GM21515 (cell line): ENCODE measurements at regions not wholly inside any gene's neighbourhood (a gene's known extent, or its start where the extent isn't known, plus 50 kb on each side); places are given as distances from the start of the nearest gene placed in this dataset.
"Not testable (repeated sequence)": the region's sequence is repeated elsewhere in the genome, so short reads cannot be mapped to it uniquely, and the experiment has no call there.

Experiments used
- ATAC-seq: cut with Tn5 transposase; IDR thresholded peaks from one replicate; pipeline ENCODE4 v1.9.1; 2021; ENCODE audit not compliant: unreplicated experiment

DNA sequence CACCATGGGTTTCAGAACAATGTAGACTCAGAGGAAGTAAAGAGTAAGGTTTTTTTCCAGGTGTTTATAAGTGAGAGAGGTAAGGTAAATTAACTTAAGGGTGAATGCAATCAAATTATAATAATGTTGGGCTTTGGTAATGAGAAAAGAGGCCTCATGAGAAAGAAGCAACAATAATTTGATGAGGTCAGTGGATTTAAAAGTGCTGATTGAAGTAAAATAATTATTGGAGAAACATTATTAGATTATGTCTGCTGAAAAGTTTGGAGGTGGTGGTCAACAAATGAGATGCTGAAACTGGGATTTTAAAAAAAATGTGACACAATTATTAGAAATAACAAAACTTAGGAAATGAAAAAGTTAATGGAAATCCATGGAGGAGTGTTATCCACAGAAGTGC, 187.4 kb upstream of the BRINP3 start:
- ATAC-seq: no peak

DNA sequence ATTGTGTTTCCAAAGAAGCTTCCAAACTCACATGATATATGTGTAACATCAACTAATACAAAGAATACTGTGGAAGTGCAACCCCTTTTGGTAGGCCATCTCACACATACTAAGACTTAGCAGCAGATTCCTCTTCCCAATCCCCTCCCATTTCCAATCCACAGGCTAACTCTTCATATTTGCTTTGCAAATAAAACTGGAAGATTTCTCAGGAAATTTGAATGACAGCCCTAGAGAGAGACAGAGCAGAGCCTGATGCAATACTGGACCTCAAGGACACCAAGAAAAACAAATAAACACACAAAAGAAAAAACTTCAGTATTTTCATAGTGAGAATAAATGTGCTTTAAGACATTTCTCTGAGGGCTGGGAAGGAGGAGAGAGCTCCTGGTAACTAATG, 190.2 kb upstream of the BRINP3 start:
- no peak for ATAC-seq

DNA sequence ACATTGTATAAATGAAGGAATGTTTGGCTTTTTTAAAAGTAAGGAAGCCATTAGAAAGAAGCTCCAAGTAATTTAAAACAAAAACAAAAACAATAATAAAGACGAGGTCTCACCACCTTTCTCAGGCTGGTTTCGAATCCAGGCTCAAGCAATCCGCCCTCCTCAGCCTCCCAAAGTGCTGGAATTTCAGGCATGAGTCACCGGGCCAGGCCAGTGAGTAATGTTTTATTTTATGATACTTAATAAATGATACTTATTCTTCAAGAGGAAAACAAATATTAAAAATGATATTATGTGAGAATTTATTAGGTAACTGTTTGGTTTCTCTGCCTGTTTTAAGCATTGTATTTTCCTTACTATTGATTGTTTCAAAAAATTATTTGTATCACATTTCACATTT, 201.4 kb upstream of the BRINP3 start:
- ATAC-seq: no peak

DNA sequence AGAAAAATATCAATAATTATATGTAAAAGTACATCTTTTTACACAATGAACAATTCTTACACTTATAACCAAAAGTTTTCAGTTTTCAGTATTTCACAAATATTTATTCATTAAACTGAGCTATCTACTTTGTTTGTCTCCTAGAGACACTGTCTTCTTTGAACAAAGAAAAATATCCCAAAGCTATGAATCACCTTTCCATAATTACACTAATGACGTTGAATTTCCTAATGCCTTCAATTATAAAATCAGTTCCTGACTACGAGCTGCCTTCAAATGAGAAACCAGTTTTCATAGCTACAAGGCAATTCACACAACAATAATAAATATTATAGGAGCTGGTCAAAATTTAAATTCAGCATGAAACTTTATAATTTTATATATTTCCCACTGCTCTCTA, 201.8 kb upstream of the BRINP3 start:
- ATAC-seq: no peak

DNA sequence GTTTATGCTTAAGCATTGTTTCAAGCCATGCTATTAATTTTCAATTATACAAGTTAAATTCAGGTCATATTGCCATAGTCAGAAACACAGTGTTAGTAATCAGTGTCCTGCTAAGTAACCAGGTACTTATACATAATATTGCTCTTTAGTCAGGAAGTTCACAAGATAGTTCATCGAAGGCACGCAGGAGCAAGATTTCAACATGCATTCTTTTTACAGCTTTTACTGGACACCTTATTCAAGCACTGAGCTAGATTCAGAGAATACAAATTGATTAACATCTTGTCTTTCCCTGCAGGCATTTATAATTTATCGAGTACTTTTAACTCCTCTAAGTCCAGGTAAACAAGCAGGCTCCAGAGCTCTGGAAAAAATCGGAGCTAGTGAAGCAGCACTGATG, 202.3 kb upstream of the BRINP3 start:
- ATAC-seq: no peak

DNA sequence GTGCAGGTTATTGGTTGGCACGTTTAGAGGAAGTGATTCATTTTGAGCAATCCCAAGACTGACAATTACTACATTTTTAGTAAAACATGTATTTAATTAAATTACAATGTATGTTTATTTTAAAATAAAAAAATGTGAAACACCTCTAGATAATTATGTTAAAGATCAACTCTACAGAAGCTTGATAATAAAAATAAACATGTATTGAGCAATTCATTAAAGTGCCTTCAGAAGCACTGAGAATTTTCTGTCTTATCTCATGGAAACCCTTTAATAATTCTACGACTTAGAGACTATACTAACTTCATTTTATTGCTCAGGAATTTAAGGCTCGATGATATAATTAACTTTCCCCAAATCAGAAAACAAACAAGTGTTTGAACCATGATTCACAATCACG, 208.0 kb upstream of the BRINP3 start:
- no peak for ATAC-seq

DNA sequence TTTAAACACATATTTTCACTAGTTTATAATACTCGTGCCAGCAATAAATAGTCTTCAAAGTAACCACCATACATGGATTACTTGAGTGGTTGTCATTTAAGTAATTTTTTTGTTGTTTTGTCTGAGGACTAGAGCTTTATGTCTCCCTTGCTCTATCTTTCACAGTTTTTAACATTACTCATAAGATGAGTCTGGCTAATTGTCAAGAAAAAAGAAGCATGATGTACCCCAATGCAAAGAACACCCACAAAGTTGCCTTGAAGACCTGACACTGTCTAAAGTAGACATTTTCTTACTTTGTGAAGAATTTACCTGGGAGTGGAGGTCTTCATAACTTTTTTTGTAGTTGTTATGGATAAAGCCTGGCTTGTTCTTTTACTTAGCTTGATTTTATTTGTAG, 210.4 kb upstream of the BRINP3 start:
- no peak for ATAC-seq

DNA sequence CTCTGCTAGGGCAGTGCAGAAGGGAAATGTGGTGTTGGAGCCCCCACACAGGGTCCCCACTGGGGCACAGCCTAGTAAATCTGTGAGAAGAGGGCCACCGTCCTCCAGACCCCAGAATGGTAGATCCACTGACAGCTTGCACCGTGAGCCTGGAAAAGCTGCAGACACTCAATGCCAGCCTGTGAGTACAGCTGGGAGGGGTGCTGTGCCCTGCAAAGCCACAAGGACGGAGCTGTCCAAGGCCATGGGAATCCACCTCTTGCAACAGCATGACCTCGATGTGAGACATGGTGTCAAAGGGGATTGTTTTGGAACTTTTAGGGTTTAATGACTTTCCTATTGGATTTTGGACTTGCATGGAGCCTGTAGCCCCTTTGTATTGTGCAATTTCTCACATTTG, 220.8 kb upstream of the BRINP3 start:
- not testable (repeated sequence) for ATAC-seq

DNA sequence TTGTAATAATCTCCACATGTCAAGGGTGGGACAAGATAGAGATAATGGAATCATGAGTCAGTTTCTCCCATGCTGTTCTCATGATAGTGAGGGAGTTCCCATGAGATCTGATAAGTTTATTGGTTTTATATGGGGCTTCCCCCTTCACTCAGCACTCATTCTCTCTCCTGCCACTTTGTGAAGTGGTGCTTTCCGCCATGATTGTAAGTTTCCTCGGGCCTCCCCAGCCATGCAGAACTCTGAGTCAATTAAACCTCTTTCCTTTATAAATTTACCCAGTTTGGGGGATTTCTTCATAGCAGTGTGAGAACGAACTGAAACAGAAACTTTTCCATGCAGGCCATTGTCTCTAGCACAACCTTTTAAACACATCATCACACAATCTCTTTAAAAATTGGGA, 221.5 kb upstream of the BRINP3 start:
- no peak for ATAC-seq

DNA sequence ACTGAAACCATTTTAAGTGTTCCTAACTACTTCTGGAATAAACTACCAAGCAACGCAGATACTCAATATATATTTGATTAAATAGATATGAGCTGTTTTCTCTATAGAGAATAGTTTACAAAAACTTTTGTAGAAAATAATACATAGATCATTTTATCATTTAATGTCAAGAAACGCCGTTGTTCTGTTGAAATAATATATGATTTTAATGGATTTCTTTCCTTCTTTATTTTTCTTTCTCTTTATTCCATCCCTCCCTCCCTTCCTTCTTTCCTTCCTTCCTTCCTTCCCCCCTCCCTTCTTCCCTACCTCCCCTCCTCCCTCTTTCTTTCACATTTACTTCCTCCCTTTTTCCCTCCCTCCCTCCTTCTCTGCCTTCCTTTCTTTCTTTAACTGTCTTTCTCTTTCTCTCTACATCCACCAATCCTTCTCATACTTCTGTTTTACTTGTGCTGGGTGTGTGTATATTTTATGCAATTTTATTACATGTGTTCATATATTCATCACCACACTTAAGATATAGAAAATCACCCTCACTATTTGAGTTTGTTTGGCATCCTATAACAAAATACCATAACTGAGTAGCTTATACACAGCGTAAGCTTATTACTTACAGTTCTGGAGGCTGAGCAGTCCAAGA, 230.9 kb upstream of the BRINP3 start:
- no peak for ATAC-seq

DNA sequence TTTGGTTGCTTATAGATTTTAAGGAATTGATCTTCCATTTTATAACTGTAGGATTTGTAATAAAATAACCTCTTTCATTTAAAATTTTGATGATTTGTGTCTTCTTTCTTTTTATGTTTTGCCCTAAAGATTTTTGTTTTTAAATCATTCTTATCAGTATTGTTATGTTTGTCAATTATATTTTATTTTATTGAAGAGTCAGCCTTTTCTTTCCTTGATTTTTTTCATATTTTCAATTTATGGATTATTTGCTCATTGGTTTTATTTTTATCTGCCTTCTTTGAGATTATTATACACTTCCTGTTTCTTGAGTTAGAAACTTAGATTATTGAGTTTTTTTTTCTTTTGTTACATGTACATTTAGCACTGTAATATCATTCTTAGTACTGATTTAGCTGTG, 233.4 kb upstream of the BRINP3 start:
- ATAC-seq: no peak

DNA sequence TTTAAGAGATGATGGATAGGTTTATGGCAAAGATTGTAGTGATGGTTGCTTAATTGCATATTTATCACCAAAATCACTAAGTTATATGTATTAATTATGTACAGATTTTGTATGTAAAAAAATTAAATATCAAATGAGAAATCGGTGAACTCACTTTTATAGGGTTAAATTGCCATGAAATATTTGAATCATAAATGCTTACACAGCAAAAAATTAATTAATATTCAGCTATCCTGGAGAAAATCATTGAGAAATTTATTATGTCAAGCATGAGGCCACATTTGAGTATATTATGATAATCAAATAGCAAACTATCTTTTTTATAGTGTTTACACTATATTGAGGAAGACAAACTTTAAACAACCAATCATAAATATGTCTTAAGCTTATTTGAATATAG, 239.4 kb upstream of the BRINP3 start:
- ATAC-seq: no peak

DNA sequence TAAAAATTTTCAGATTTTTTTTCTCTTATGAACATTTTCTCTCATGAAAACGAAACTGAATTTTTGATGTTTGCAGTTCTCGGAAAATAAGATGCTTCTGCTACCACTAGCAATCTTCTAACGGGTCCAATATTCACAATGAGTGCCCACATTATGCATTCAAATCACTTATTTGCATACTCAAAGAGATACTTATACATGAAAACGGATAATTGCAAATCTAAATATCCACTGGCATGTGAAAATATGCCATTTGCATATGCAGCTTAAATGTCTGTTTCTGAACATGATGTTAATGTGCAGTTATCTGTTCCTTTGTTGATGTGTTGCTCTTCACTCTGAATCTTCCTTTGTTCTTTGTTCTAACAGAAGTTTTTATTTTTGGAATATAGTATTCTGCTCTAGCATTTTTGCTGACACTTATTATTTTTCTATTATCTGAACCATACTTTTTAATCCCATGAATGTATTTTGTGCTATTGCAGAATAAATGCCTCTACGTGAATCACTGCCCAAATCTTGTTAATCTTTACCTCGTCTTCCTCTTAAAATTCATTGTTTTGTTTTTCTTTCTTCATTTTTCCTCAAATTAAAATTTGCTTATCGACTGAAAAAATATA, 259.4 kb upstream of the BRINP3 start:
- no peak for ATAC-seq

DNA sequence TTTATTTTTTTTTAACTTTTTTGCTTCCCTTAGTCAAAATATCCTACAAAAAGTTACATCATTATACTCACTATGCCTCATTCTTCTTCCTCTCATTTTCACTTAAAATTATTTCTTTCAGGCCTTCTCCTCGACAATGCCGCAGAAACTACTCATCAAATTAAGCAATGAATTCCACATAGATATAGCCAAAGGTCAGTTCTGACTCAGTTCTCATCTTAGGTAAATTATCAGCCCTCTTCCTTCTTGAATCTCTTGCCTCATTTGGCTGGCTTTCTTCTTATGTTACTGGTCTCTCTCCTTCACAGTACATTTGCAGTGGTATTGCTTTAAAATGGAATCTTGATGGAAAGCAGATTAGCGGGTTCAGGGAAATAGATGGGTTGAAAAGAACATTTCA, 260.7 kb upstream of the BRINP3 start:
- ATAC-seq: no peak

DNA sequence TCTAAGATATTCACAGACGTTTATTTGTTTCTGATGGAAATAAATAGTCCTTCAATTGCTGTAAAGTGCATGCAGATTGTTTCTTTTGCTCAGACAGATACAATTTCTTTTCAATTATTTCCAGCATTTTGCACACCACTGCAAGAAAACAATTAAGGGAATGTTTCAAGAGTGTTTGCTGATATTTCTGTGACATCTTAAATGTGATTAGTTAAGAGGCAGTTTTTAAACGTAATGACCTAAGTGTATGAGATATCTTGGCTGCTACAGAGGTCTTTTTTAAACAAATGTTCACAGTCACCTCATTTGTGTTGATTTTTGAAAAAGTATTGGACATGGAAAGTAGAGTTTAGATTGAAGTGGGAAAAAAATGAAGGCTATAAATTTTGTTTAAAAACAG, 262.3 kb upstream of the BRINP3 start:
- ATAC-seq: no peak

DNA sequence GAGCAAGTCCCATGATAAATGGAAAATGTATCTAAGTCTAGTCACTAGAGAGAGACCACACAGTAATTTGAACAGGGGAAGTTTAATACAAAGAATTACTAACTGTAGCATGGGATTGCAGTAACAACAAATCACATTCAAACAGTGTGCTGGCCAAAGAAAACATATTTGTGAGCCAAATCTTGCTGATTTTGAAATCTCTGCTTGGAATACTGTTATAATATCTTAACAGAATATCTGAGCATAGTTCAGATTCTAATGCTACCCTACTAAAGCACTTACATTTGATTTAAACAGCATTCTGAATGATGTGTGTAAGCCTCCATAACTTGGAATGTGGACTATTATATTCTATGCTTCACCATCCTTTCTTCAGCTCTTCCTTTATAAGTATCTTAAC, 270.0 kb upstream of the BRINP3 start:
- no peak for ATAC-seq

DNA sequence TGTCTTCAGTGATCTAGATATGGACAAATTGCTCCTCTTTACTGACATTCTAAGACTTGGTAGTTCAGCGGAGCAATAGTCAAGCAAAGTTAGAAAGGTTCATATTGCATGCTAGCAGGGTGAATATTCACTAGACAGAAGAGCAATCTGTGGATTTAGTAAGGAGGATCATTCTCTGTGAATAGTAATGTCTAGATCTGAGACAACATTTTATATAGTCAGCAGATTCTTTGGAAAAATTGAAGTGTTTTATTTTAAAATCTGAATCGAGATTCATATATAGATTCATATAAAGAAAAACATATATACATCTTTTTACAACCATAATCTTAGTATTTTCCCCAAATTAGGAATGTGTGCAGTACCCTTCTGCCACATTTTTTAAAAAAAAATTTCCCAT, 274.5 kb upstream of the BRINP3 start:
- no peak for ATAC-seq

DNA sequence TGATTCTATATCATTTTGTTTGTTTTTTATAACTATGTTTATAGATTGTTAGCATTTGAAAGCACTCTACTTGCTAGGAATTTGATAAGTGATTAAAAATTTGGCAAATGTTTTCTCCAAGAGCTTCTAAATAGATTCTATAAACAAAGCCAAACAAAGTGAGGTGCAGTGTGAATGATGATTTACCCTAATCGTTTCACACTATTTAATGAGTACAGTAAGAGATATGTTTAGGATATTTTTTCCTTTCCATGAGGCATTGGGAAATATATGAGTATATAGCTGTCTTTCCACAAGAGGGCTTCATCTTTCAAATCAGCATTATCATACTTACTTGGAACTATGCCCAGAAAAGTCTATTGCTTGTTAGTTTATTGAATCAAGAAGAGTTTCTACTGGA, 277.0 kb upstream of the BRINP3 start:
- ATAC-seq: no peak

DNA sequence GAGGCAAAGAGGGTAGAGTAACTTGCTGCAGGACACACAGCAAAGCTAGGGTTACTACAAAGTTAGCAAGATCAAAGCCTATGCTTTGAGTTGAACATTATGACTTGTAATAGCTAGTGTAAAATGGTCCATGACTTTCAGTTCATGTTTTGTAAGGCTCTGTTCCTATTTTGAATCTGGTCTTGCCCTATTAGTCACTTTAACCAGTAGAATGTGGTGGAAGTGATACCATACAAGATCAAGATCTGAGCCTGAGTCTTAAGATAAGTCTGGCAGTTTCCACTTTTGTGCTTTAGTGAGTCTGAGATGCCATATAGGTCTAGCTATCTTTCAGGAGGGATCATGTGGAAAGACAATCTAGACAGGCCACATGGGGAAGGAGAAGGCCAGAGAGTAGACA, 282.1 kb upstream of the BRINP3 start:
- peak; percentile 93 for ATAC-seq

DNA sequence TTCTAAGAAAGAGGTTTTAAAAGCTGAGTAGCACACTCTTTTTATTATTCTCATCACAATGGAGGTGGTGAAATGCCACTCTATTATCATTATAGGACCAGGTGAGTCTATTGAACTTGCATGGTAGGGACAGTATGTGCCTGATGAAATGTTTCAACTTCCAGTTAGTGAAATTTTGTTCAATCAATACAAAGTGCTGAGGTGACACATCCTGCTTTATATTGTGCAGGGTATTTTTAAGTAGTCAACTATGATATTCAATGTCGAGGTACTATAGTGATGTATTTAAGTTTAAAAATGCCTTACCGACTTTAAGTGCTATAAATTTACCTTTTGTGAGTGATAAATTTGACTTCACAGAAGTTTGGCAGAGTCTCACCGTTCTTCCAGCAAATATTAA, 284.7 kb upstream of the BRINP3 start:
- no peak for ATAC-seq

DNA sequence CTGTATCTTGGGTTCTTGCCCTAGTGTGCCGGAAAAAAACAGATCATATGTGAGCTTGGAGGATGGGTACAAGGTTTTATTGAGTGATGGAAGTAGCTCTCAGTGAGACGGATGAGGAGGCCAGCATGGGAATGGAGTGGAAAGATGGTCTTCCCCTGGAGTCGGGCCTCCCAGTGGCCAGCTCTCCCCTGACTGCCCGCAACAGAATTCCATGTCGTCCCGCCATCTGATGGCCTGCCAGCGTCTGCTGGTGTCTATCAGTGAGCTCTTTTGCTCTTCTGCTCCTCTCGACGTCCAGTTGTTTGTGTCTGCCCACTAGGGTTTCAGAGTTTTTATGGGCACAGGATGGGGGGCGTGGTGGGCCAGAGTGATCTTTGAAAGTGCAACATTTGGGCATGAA, 315.2 kb upstream of the BRINP3 start:
- ATAC-seq: no peak

DNA sequence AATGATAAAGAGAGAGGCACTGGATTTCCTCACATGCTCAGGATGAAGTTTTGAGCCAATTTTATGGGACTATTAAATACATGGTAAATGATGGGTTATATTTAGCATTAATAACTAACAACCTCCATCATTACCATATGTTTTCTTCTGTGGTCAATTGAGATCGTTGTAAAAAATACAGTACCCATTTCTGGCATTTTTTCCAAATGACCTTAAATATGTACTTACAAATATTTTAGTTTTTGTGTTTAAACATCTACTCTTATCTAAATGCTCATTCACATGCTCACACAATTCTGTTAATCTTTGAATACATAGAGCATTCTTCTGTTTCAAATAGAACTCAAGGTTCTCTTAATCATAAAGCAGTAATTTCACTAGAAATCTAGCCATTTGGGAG, 330.0 kb upstream of the BRINP3 start:
- ATAC-seq: no peak

DNA sequence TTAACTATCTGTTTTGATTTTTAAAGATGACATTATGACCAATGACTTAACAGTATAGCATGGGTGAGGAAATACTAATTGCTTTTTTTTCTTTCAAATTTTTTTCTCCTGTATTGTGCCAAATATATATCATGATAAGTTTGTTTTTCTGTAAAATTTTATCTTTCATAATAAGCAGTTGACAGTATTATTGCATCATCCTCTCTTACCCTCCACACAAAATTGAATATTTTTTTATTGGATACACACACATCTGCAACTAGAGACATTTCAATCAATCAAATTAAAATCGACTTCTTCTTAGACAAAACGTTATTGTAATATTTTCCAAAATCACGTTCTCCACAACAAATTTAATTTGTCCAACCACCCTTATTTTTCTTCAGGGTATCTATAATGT, 330.4 kb upstream of the BRINP3 start:
- ATAC-seq: no peak
